ENCODE measurements at regions not wholly inside any gene's neighbourhood (a gene's known extent, or its start where the extent isn't known, plus 50 kb on each side); places are given as distances from the start of the nearest gene placed in this dataset.

DNA sequence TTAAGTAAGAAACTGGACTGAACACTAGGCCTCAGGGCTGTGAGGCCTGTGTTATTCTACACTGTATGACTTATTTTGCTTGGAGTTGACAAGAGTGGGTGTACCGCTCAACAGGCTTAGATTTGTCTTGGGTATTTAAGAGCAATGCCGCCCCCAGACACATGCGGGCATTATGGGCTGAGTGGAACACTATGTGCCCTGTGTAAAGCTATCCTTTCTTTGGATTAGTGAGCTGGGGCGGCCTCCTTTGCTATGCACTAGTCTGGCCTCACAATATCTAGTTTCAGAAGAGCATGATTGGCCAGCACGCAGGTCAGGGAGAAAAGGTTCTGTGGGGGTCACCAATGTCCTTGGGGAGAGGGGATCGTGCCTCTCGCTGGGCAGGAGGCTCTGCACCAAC lies 206.3 kb upstream of the GDNF start:
- no peak for DNase-seq (ENCODE audit: low read depth)
- Histone ChIP-seq H3K27ac (ENCODE audit: low read depth, low read length) (no peak overlapping the region), H3K27me3 (ENCODE audit: insufficient read depth, low read length) (peaks cover 2% of the 10 kb centered on the region), H3K4me2 (ENCODE audit: low read length) (no peak overlapping the region), H3K4me3 (ENCODE audit: insufficient read depth, low read depth, low read length) (no peak overlapping the region), H3K4me1 (ENCODE audit: insufficient read depth, low read length) (no peaks in the 10 kb centered on the region), H3K79me2 (ENCODE audit: insufficient read depth, low read length) (no peaks in the 10 kb centered on the region), H3K36me3 (ENCODE audit: insufficient read depth, low read length) (no peaks in the 10 kb centered on the region), H4K20me1 (ENCODE audit: insufficient read depth, low read length) (no peaks in the 10 kb centered on the region), H3K9me3 (ENCODE audit: insufficient read depth, low read depth, low read length) (no peaks in the 10 kb centered on the region), H3K9ac (ENCODE audit: low read length) (no peak overlapping the region), H2AFZ (ENCODE audit: low read depth, low read length) (no peak overlapping the region)
- no peak overlapping the region for H3K4me3 Mint-ChIP-seq (ENCODE audit: unreplicated experiment)
- peaks cover 1% of the 10 kb centered on the region for H3K27me3 Mint-ChIP-seq (ENCODE audit: low read depth, unreplicated experiment)
- no peaks in the 10 kb centered on the region for H3K4me1 Mint-ChIP-seq (ENCODE audit: low read depth, unreplicated experiment)
- no peak for TF ChIP-seq EZH2 (IDR thresholded peaks at IDR 0.05; ENCODE audit: insufficient read depth, low read length)
- TF ChIP-seq, protein P1, sequence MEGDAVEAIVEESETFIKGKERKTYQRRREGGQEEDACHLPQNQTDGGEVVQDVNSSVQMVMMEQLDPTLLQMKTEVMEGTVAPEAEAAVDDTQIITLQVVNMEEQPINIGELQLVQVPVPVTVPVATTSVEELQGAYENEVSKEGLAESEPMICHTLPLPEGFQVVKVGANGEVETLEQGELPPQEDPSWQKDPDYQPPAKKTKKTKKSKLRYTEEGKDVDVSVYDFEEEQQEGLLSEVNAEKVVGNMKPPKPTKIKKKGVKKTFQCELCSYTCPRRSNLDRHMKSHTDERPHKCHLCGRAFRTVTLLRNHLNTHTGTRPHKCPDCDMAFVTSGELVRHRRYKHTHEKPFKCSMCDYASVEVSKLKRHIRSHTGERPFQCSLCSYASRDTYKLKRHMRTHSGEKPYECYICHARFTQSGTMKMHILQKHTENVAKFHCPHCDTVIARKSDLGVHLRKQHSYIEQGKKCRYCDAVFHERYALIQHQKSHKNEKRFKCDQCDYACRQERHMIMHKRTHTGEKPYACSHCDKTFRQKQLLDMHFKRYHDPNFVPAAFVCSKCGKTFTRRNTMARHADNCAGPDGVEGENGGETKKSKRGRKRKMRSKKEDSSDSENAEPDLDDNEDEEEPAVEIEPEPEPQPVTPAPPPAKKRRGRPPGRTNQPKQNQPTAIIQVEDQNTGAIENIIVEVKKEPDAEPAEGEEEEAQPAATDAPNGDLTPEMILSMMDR (IDR thresholded peaks at IDR 0.05; ENCODE audit: insufficient read depth, low read depth, low read length): no peak
- no peak overlapping the region for H3K27ac Mint-ChIP-seq (ENCODE audit: unreplicated experiment)
- H3K36me3 Mint-ChIP-seq (ENCODE audit: low read depth, unreplicated experiment): no peaks in the 10 kb centered on the region
- no peak for FAIRE-seq
- no peaks in the 10 kb centered on the region for H3K9me3 Mint-ChIP-seq (ENCODE audit: unreplicated experiment)

- no peak overlapping the region for H3K27ac ChIP-seq (ENCODE audit: low read depth, low read length)
- H3K4me1 Mint-ChIP-seq (ENCODE audit: low read depth, unreplicated experiment): no peaks in the 10 kb centered on the region
- DNase-seq (ENCODE audit: low read depth): no peak
- H4K20me1 ChIP-seq (ENCODE audit: insufficient read depth, low read length): no peaks in the 10 kb centered on the region
- H3K36me3 ChIP-seq (ENCODE audit: insufficient read depth, low read length): no peaks in the 10 kb centered on the region
- peaks cover 1% of the 10 kb centered on the region for H3K27me3 Mint-ChIP-seq (ENCODE audit: low read depth, unreplicated experiment)
- H3K36me3 Mint-ChIP-seq (ENCODE audit: low read depth, unreplicated experiment): no peaks in the 10 kb centered on the region
- H3K9ac ChIP-seq (ENCODE audit: low read length): no peak overlapping the region
- no peak for FAIRE-seq
- H3K4me1 ChIP-seq (ENCODE audit: insufficient read depth, low read length): no peaks in the 10 kb centered on the region
- no peak overlapping the region for H2AFZ ChIP-seq (ENCODE audit: low read depth, low read length)
- peaks cover 2% of the 10 kb centered on the region for H3K27me3 ChIP-seq (ENCODE audit: insufficient read depth, low read length)
- no peaks in the 10 kb centered on the region for H3K79me2 ChIP-seq (ENCODE audit: insufficient read depth, low read length)
- no peak overlapping the region for H3K4me3 Mint-ChIP-seq (ENCODE audit: unreplicated experiment)
- no peak overlapping the region for H3K4me3 ChIP-seq (ENCODE audit: insufficient read depth, low read depth, low read length)
- H3K9me3 Mint-ChIP-seq (ENCODE audit: unreplicated experiment): no peaks in the 10 kb centered on the region
- no peak for TF ChIP-seq EZH2 (IDR thresholded peaks at IDR 0.05; ENCODE audit: insufficient read depth, low read length)
- TF ChIP-seq, protein P1 (IDR thresholded peaks at IDR 0.05; ENCODE audit: insufficient read depth, low read depth, low read length): no peak
- H3K9me3 ChIP-seq (ENCODE audit: insufficient read depth, low read depth, low read length): no peaks in the 10 kb centered on the region
- H3K27ac Mint-ChIP-seq (ENCODE audit: unreplicated experiment): no peak overlapping the region
- H3K4me2 ChIP-seq (ENCODE audit: low read length): no peak overlapping the region
Measured at GRCh38 chr5:38045446-38045845, 205.6 kb upstream of the GDNF start.

DNA sequence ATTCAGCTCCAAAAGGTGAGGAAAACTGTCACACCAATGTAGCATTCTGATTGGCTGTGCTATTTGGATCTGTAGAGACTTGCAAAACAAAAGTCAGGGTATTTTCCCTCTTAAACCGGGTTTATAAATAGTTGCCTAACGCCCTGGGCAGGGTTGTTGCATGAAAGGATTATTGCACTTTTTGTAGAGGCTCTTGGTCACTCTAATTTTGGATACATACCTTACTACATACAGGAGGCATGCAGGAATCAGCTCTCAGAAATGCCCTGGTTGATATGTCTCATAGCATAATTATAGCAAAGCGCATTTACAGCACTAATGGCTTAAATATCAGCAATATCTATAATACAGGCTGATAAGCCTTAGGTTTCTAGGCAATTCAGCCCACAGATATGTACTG lies 200.0 kb upstream of the GDNF start:
- peaks cover 7% of the 10 kb centered on the region for H3K27me3 ChIP-seq (ENCODE audit: insufficient read depth, low read length)
- Mint-ChIP-seq H3K27ac (ENCODE audit: unreplicated experiment) (no peak overlapping the region), H3K9me3 (ENCODE audit: unreplicated experiment) (no peaks in the 10 kb centered on the region), H3K36me3 (ENCODE audit: low read depth, unreplicated experiment) (no peaks in the 10 kb centered on the region), H3K27me3 (ENCODE audit: low read depth, unreplicated experiment) (peaks cover 6% of the 10 kb centered on the region), H3K4me1 (ENCODE audit: low read depth, unreplicated experiment) (peaks cover 2% of the 10 kb centered on the region), H3K4me3 (ENCODE audit: unreplicated experiment) (no peak overlapping the region)
- TF ChIP-seq, protein P1 (IDR thresholded peaks at IDR 0.05; ENCODE audit: insufficient read depth, low read depth, low read length): no peak
- TF ChIP-seq EZH2 (IDR thresholded peaks at IDR 0.05; ENCODE audit: insufficient read depth, low read length): no peak
- H3K79me2 ChIP-seq (ENCODE audit: insufficient read depth, low read length): no peaks in the 10 kb centered on the region
- no peak overlapping the region for H3K27ac ChIP-seq (ENCODE audit: low read depth, low read length)
- no peak overlapping the region for H2AFZ ChIP-seq (ENCODE audit: low read depth, low read length)
- no peaks in the 10 kb centered on the region for H3K36me3 ChIP-seq (ENCODE audit: insufficient read depth, low read length)
- H3K4me3 ChIP-seq (ENCODE audit: insufficient read depth, low read depth, low read length): no peak overlapping the region
- DNase-seq (ENCODE audit: low read depth) (no peak), FAIRE-seq (no peak)
- no peak overlapping the region for H3K4me2 ChIP-seq (ENCODE audit: low read length)
- H4K20me1 ChIP-seq (ENCODE audit: insufficient read depth, low read length): no peaks in the 10 kb centered on the region
- H3K4me1 ChIP-seq (ENCODE audit: insufficient read depth, low read length): no peaks in the 10 kb centered on the region
- no peak overlapping the region for H3K9ac ChIP-seq (ENCODE audit: low read length)
- no peaks in the 10 kb centered on the region for H3K9me3 ChIP-seq (ENCODE audit: insufficient read depth, low read depth, low read length)
